ENCODE measurements at regions not wholly inside any gene's neighbourhood (a gene's known extent, or its start where the extent isn't known, plus 50 kb on each side); places are given as distances from the start of the nearest gene placed in this dataset.

DNA sequence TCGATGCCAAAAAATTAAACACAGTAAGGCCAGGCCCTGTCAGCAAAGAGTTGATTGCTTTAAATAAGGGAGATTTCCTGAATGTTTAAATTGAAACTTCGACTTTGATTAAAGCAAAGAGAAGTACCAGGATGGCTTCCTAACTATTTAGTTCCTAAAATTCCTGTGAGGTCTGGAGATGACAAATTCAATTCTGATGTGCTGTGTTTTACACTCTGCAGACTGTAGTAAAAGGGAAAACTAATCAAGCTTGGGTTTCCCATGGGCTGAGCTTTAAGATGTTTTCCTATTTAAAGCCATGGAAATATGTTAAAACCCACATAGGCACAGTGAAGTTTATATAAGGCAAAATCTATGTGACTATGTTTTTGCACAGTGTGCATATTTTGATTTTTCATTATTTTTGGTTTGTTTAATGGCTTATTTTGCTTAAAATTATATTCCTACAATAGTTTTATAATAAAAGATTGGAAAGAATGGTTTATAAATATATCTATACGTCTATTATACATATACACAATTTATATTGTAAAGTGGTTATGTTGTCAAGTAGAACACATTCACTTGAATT is 198.5 kb upstream of the EYA4 start:
- no peaks in the 10 kb centered on the region for H3K4me1 ChIP-seq (ENCODE audit: control insufficient read depth, extremely low read depth, insufficient read depth, low read length)
- no peaks in the 10 kb centered on the region for H3K9me3 ChIP-seq (replicated peaks; ENCODE audit: control insufficient read depth, insufficient read depth, low read length)
- H2AFZ ChIP-seq (ENCODE audit: low read depth, low read length): no peak overlapping the region
- FAIRE-seq (no peak), DNase-seq (ENCODE audit: low read depth, low spot score) (no peak)
- dilution Hi-C loops (cut with MboI; ENCODE audit: extremely low pct_ligation_motif_present, low sequenced_read_pairs): no loop called here
- no peak overlapping the region for H3K4me2 ChIP-seq (ENCODE audit: insufficient read depth, low read length)
- no peak overlapping the region for H3K27ac ChIP-seq (ENCODE audit: insufficient read depth, low read depth, low read length)
- intact Hi-C loops (cut with micrococcal nuclease): loop anchor here (5.0 kb wide), 1 partner anchor 375 kb away; no protein-coding TSS in a partner anchor
- no peaks in the 10 kb centered on the region for H4K20me1 ChIP-seq (replicated peaks; ENCODE audit: control insufficient read depth, extremely low read depth, insufficient read depth, low read length)
- ChIA-PET CTCF (interaction anchor here (5.9 kb wide), 1 partner anchor 79 kb away, joined by 29 read pairs; no protein-coding TSS in a partner anchor), POLR2A (no interaction called here)
- no peak overlapping the region for H3K9ac ChIP-seq (replicated peaks; ENCODE audit: extremely low read depth, insufficient read depth, low read length)
- BruUV-seq (replicated peaks): no TSS peak
- H3K4me3 ChIP-seq (replicated peaks in 1 of 3; ENCODE audit: insufficient read depth in 1 of 3, low read depth in 1 of 3, low read length in 3 of 3): no peak overlapping the region
- H3K9me1 ChIP-seq (replicated peaks; ENCODE audit: control insufficient read depth, extremely low read depth, insufficient read depth, low read length): no peaks in the 10 kb centered on the region
- H3K79me2 ChIP-seq (ENCODE audit: control insufficient read depth, insufficient read depth, low read length): no peaks in the 10 kb centered on the region
- H3K27me3 ChIP-seq (ENCODE audit: control insufficient read depth in 2 of 2, insufficient read depth in 2 of 2, low read length in 2 of 2): no peaks in the 10 kb centered on the region
- no peak for TF ChIP-seq GATA2 (IDR thresholded peaks at IDR 0.05; ENCODE audit: insufficient read depth, insufficient read length, low read depth, low read length)
- TF ChIP-seq, protein P1, sequence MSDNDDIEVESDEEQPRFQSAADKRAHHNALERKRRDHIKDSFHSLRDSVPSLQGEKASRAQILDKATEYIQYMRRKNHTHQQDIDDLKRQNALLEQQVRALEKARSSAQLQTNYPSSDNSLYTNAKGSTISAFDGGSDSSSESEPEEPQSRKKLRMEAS (IDR thresholded peaks at IDR 0.05; ENCODE audit: insufficient read depth, insufficient read length): no peak
- TF ChIP-seq, protein P2, sequence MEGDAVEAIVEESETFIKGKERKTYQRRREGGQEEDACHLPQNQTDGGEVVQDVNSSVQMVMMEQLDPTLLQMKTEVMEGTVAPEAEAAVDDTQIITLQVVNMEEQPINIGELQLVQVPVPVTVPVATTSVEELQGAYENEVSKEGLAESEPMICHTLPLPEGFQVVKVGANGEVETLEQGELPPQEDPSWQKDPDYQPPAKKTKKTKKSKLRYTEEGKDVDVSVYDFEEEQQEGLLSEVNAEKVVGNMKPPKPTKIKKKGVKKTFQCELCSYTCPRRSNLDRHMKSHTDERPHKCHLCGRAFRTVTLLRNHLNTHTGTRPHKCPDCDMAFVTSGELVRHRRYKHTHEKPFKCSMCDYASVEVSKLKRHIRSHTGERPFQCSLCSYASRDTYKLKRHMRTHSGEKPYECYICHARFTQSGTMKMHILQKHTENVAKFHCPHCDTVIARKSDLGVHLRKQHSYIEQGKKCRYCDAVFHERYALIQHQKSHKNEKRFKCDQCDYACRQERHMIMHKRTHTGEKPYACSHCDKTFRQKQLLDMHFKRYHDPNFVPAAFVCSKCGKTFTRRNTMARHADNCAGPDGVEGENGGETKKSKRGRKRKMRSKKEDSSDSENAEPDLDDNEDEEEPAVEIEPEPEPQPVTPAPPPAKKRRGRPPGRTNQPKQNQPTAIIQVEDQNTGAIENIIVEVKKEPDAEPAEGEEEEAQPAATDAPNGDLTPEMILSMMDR (IDR thresholded peaks at IDR 0.05; ENCODE audit: extremely low read depth in 1 of 2, insufficient read depth in 1 of 2, low read depth in 1 of 2, low read length in 2 of 2): no peak
- no peaks in the 10 kb centered on the region for H3K36me3 ChIP-seq (ENCODE audit: control insufficient read depth in 2 of 2, extremely low read depth in 1 of 2, insufficient read depth in 2 of 2, low read length in 2 of 2)

DNA sequence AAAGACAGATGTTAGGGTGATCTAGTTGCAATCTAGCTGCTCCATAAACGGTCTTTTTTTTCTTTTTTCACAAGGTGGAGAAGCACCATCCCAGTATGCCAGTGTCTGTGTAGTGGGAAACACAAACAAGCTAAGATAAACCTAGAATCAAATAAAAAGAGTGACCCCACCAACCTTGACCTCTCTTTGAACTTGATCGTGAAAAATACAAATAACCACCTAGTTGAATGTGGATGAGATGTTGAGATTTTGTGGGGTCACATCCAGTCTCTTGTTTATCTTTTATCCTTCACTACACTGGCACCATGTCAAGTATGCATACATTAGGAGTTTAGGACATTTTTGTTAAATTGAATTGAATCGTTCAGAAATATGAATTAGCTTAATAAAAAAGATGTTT is 194.6 kb upstream of the EYA4 start:
- BruUV-seq (replicated peaks): no TSS peak
- Histone ChIP-seq H3K36me3 (ENCODE audit: control insufficient read depth in 2 of 2, extremely low read depth in 1 of 2, insufficient read depth in 2 of 2, low read length in 2 of 2) (no peaks in the 10 kb centered on the region), H4K20me1 (replicated peaks; ENCODE audit: control insufficient read depth, extremely low read depth, insufficient read depth, low read length) (no peaks in the 10 kb centered on the region), H3K9me1 (replicated peaks; ENCODE audit: control insufficient read depth, extremely low read depth, insufficient read depth, low read length) (no peaks in the 10 kb centered on the region), H3K4me3 (replicated peaks in 1 of 3; ENCODE audit: insufficient read depth in 1 of 3, low read depth in 1 of 3, low read length in 3 of 3) (no peak overlapping the region), H3K27me3 (ENCODE audit: control insufficient read depth in 2 of 2, insufficient read depth in 2 of 2, low read length in 2 of 2) (no peaks in the 10 kb centered on the region), H3K9me3 (replicated peaks; ENCODE audit: control insufficient read depth, insufficient read depth, low read length) (no peaks in the 10 kb centered on the region), H3K79me2 (ENCODE audit: control insufficient read depth, insufficient read depth, low read length) (no peaks in the 10 kb centered on the region), H2AFZ (ENCODE audit: low read depth, low read length) (no peak overlapping the region), H3K27ac (ENCODE audit: insufficient read depth, low read depth, low read length) (no peak overlapping the region), H3K9ac (replicated peaks; ENCODE audit: extremely low read depth, insufficient read depth, low read length) (no peak overlapping the region), H3K4me1 (ENCODE audit: control insufficient read depth, extremely low read depth, insufficient read depth, low read length) (no peaks in the 10 kb centered on the region), H3K4me2 (ENCODE audit: insufficient read depth, low read length) (no peak overlapping the region)
- dilution Hi-C loops (cut with MboI; ENCODE audit: extremely low pct_ligation_motif_present, low sequenced_read_pairs) (no loop called here), intact Hi-C loops (cut with micrococcal nuclease) (no loop called here)
- TF ChIP-seq JUN (IDR thresholded peaks at IDR 0.05; ENCODE audit: borderline replicate concordance, insufficient read depth, insufficient read length, low read depth): no peak
- TF ChIP-seq, protein P2 (IDR thresholded peaks at IDR 0.05; ENCODE audit: extremely low read depth in 1 of 2, insufficient read depth in 1 of 2, low read depth in 1 of 2, low read length in 2 of 2): no peak
- TF ChIP-seq, protein P1 (IDR thresholded peaks at IDR 0.05; ENCODE audit: insufficient read depth, insufficient read length): no peak
- no peak for TF ChIP-seq FOS (IDR thresholded peaks at IDR 0.05; ENCODE audit: borderline replicate concordance, insufficient read depth, low read length)
- no peak for TF ChIP-seq GATA2 (IDR thresholded peaks at IDR 0.05; ENCODE audit: insufficient read depth, insufficient read length, low read depth, low read length)
- TF ChIP-seq EZH2 (IDR thresholded peaks at IDR 0.05; ENCODE audit: borderline replicate concordance, low read depth, low read length, severe bottlenecking): no peak
- no peak for TF ChIP-seq POLR2A (IDR thresholded peaks at IDR 0.05; ENCODE audit: low read depth, low read length)
- no peak for TF ChIP-seq POLR2AphosphoS5 (IDR thresholded peaks at IDR 0.05; ENCODE audit: insufficient read depth, low read depth, low read length)
- TF ChIP-seq MYC (IDR thresholded peaks at IDR 0.05; ENCODE audit: low read depth, low read length): no peak
- ChIA-PET POLR2A (no interaction called here), CTCF (interaction anchor here (0.6 kb wide), 1 partner anchor 200 kb away, joined by 3 read pairs; no protein-coding TSS in a partner anchor)
- FAIRE-seq (no peak), DNase-seq (ENCODE audit: low read depth, low spot score) (no peak)

Data from endothelial cell of umbilical vein (primary cell).